NCI-H2081 (cell line): ENCODE measurements at regions not wholly inside any gene's neighbourhood (a gene's known extent, or its start where the extent isn't known, plus 50 kb on each side); places are given as distances from the start of the nearest gene placed in this dataset.

Experiments used
- DNase-seq, 2 experiments: peaks; one replicate each; lab custom pipeline; 2025; lab: John Stamatoyannopoulos, UW

- DNase-seq, result peak in 1 of 2 experiments; percentile 13
Measured at GRCh38 chr5:160511280-160511929, 89.8 kb downstream of the PTTG1 start.
